NAMALWA (cell line): ENCODE measurements at regions not wholly inside any gene's neighbourhood (a gene's known extent, or its start where the extent isn't known, plus 50 kb on each side); places are given as distances from the start of the nearest gene placed in this dataset.
"Not testable (repeated sequence)": the region's sequence is repeated elsewhere in the genome, so short reads cannot be mapped to it uniquely, and the experiment has no call there.

Experiments
- DNase-seq: peaks from one replicate; pipeline ENCODE4 v3.0.0-alpha.2; 2015; ENCODE audit warnings: low spot score

- no peak for DNase-seq
These were observed 162.2 kb upstream of the TNRC6C start for GRCh38 chr17:77796176-77796860.

- no peak for DNase-seq
These were observed 160.5 kb upstream of the TNRC6C start for GRCh38 chr17:77798031-77798430.

DNA sequence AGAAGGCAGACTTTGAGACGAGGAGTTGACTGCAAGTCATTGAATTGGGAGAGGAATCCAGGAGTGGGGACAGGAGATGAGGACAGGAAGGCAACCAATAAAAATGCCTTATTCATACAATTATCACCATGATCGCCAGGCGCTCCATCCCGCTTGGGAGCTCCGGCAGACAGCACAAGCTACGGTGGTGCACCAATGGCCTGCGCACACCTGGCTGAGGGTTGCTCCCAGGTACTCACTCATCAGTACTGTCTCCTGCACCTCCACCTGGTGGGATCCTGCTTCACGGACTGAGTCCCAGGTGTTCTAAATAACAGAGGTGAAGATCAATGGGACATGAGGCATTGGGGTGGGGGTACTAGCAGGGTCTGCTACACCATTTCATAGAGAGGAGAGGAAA is 160.0 kb upstream of the TNRC6C start:
- DNase-seq, result no peak

DNA sequence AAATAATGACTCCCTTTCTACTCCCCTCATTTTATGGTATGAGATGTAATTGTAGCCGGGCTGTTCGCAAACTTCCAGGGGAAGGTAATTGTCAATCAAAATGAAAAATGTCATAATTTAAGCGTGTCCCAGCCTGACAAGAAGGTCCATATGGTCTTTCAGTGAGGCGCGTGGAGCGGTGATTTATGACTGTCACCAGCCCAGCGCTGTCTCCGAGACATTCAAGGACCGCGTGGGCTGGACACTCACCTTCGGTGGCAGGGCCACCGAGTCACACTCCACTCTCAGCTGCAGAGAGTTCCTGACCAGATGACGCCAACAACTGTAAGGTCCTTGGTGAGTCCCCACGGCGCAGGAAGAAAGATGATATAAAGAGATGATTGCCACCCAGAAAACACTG is 157.7 kb upstream of the TNRC6C start:
- DNase-seq, result no peak

GRCh38 chr17:77801545-77802332 is 156.8 kb upstream of the TNRC6C start:
- DNase-seq, result no peak

GRCh38 chr17:77802333-77802615 is 156.2 kb upstream of the TNRC6C start:
- DNase-seq, result no peak

DNA sequence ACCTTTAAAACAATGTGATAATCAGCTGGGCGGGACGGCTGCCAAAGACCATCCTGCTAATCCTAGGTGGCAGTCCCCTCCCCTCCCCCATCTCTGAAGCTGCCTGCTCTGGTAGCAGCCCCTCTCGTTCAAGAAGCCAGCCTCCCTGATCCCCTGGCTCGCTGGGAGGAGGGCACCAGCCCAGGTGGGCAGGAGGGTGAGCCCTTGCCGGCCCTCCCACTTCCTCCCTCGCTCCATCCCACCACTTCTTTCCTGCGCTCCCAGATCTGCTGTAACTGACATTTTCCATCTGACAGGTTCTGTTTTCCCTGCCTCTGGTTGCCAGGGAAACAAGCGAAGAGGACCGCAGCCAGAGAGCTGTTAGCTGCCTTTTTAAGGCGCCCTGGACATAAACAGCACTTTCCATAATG is 155.7 kb upstream of the TNRC6C start:
- DNase-seq, result no peak

DNA sequence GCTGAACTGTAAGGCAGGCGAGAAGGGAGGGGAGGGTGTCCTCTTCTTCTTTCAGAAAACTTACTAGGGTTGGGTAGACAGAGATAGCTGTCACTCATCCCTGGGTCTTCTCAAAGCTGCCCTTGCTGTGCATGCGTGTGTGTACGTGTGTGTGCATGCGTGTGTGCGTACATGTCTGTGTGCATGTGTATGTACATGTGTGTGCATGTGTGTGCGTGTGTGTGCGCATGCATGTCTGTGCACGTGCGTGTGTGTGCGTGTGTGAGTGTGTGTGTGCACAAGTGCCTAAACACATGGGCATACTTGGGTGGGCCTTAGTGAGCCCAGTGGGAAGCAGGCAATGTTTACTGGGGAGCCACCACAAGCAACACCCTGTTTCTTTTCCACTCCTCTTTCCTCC is 154.8 kb upstream of the TNRC6C start:
- DNase-seq, result no peak

DNA sequence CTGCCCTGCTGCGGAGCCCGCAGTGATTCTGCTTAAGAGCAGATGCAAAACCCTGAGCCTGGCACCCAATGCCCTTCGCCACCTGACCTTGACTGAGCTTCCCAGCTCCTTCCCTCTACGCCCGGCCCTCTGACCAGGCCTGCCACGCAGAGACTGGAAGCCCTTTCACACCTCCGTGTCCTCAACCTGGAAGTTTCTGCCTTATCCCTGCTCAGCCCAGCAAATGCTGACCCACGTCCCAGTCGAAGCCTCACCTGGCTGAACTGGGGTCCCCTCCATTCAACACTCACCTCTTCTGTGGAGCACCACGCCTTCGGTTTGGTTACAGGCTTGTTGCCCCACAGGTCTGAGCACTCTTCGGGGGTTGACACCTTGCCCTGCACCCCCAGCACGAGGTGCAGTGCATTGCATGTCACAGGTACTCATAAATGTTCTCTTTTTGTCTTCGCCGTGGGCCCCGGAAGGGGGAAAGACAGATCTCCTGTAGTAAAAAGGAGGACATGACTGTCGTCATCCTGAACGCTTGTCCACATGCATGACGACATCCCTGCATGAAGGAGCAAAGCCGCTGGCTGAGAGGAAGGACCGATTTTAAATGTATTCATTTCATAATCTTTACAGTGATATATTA is 153.6 kb upstream of the TNRC6C start:
- no peak for DNase-seq

DNA sequence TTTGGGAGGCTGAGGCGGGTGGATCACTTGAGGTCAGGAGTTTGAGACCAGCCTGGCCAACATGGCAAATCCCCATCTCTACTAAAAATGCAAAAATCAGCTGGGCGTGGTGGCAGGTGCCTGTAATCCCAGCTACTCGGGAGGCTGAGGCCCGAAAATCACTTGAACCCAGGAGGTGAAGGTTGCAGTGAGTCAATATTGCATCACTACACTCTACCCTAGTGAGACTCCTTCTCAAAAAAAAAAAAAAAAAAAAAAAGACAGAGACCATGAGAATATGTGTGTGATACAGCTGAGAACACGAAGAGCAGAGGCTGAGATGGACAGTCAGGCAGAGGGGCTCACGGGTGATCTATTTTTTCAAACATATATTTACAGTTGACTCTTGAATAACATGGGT is 152.5 kb upstream of the TNRC6C start:
- not testable (repeated sequence) for DNase-seq

DNA sequence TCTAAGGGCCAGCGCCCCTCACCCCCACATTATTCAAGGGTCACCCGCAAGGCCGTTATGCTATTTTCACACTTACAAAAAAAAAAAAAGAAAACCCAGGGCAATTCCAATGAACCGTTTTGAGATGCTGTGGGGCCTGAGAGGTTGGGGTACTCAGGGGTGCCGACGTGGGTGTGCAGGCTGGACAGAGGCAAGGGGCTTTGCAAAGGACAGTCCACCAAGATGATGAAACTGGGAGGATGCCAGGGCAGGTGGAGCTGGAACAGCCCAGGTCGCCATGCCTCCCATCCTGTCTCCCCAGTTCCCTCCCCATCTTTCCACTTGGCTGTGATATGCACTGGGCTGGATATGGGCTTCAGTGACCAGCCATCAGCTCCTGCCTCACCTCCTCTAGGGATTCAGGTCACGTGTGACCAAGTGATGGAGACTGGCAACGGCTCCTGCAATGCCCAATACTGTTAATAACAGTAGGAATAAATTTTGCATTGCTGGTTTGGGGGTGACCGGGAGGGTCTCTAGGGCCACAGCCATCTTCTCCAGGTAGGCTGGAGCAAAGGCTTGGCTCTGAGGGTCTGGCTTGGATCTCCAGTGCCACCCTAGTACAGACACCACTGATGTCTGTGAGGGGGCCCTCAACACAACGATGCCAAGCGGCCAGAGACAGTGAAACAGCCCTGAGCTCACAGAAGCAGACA is 151.3 kb upstream of the TNRC6C start:
- no peak for DNase-seq

GRCh38 chr17:77807746-77808441 is 150.6 kb upstream of the TNRC6C start:
- no peak for DNase-seq

DNA sequence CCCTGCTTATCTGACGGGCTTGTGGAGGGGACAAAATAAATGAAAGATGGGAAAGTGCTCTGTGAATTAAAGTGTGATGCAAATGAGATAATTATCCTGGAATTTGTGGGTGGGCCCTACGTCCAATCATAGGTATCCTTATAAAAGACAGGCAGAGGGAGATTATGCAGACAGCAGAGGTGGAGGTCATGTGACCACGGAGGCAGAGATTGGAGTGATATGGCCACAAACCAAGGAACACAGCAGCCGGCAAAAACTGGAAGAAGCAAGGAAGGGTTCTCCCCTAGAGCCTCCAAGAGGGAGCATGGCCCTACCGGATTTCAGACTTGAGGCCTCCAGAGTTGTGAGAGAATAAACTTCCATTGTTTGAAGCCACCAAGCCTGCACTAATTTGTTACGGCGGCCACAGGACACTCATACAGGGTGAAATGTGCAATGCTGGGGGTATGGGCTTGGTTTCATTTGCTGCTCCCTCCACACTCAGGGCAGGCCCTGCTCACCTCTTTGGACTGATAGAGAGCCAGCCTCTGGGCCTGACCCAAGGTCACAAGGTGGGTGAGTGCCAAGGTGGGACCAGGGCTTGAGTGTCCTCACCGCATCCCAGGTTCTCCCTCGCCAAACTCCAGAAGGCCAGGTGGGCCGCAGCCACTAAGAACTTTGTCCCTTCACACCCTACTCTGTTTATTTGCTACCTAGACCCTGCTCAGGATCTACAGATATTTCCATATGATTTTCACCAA is 149.6 kb upstream of the TNRC6C start:
- no peak for DNase-seq

- DNase-seq, result no peak
These were observed 148.7 kb upstream of the TNRC6C start for GRCh38 chr17:77809814-77810213.

DNA sequence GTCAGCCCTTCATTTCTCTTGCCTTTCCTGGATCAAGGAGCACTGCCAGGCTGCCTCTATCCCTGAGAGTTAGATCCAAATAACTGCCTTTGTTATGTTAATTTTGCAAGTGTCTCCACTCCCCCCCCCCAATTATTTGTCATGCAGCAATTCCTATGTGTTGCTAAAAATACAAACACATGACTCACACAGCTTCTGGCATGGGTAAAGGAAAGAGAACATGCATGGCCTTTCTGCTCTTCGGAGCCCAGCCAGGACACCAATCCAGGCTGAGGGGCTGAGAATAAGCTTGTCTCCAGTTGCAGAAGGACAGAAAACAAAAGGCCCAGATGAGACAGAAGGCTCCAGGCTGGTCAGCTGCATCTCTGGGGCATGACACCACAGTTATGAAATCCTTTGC is 148.0 kb upstream of the TNRC6C start:
- DNase-seq, result no peak

DNA sequence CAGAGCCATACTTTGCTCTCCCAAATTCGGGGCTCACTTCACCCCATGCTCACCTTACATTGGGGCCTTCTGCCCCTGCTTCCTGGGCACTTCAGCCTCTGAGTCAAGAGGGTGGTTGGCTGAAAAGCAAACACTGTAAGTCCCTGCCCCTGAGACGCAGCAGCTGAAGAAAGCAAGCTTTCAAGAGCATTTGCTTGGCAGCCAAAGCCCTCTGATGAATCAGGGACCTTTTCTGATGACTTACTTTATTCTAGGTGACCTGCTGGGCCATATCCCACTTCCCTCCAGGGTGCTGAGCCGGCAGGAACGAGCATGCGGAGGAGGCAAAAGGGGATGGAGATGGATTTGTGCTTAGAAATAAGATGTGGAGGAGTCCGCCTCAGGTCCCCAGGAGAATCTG is 147.0 kb upstream of the TNRC6C start:
- DNase-seq, result no peak

DNA sequence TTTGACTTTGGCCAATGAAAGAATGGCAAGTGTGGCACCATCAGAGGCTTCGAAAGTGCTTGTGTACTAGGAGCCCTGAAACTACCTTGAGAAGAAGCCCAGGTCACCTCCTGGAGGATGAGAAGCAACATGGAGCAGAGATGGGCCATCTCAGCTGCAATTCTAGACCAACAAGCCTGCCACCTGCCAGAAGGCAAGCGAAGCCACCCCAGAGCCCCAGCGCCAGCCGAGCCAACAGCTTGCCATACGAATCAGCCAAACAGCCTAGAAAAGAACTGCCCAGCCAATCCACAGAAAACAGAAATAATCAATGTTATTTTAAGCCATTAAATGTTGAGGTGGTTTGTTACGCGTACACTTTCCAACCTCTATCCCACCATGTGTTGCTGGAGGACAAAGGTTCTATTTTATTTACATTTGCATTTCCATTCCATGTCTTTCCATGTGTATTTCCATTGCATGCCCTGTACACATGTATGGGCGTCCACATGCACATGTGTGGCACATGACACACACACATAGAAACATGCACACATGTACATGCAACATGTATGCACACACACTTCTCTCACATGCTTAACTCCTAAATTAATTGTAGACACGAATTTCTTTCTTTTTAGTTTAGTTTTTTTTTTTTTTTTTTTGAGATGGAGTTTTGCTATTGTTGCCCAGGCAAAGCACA is 144.3 kb upstream of the TNRC6C start:
- DNase-seq, result no peak

DNA sequence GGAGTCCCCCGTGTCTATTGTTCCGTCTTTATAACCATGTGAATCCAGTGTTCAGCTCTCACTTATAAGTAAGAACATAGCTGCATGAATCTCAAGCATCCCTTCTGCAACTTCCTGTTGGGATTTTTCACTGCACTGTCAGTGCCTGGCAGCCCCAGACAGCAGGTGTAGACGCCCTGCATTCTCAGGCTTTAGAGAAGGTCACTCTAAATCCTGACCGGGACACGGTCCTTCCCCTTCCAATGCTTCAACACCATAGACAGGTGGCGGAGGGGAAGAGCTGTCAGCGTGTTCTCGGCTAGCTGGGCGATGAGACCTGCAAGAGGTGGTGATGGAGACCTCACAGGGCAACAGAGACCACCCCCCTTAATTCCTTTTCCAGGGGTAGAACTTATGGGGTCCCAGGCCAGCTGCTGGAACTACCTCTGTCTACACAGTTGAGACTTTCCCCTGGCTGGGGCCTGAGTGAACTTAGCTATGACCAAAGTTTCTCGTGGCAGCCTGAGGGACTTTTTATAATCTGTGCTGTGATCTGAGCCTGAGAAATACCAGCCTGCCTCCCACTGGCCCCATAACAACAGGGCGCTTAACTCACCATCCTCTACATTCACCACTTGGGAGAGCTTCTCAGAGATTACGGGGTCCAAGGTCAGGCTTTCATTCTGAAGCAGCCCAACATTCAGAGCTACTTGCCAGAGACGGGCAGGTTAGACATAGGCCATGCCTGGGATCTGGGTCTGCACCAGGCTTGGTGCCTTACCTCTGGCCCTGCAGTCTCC is 143.2 kb upstream of the TNRC6C start:
- DNase-seq, result no peak

DNA sequence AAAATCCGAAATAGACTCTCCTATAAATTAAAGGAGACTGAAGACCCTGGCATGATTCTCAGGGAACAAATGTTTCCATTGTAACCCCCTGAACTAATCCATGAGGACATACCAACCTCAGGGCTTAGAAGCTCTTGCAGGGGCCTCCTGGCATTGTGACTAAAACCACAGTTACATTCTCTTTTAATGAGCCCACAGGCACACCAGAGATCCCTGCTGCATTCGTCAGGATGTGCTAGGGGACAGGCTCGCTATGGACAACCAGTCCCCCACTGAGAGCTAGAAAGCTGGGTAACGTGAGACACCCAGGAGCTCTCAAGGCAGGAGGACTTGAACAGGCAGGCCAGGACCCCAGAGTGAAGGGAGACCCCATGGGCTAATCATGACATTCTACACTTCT is 140.6 kb upstream of the TNRC6C start:
- DNase-seq, result no peak

- no peak for DNase-seq
These were observed 139.0 kb upstream of the TNRC6C start for GRCh38 chr17:77819497-77819896.
